Ovary (tissue), 7 donors: ENCODE measurements at regions not wholly inside any gene's neighbourhood (a gene's known extent, or its start where the extent isn't known, plus 50 kb on each side); places are given as distances from the start of the nearest gene placed in this dataset.
A peak's percentile ranks its signal among the peaks of the same experiment; 100 is the strongest.

Experiments
- DNase-seq, 5 donors: peaks; one replicate each; pipeline ENCODE4 v3.0.0-alpha.2; 2019 to 2020
- H3K27ac ChIP-seq, 2 donors: fragments of 200-600 bp; one replicate each; pipeline versions ENCODE4 v1.5.1 to v1.8.0; 2019 to 2022
- H3K27me3 ChIP-seq: fragments of 200-600 bp; one replicate; pipeline ENCODE4 v1.8.0; 2022
- H3K36me3 ChIP-seq: fragments of 200-600 bp; sonication (generic); one replicate; pipeline ENCODE4 v1.5.1; 2019
- H3K4me1 ChIP-seq: one replicate; pipeline ENCODE4 v1.8.1; 2013; ENCODE audit warnings: mild to moderate bottlenecking, moderate library complexity; ENCODE audit not compliant: insufficient read depth
- H3K4me3 ChIP-seq: fragments of 200-600 bp; sonication (generic); one replicate; pipeline ENCODE4 v1.5.1; 2017
- H3K9me3 ChIP-seq, 2 donors: fragments of 200-600 bp in 1 of 2; sonication (generic) in 1 of 2; one replicate each; pipeline versions ENCODE4 v1.5.1 to v1.8.1; 2013 to 2019; ENCODE audit warnings: mild to moderate bottlenecking in 1 of 2, moderate library complexity in 1 of 2
- CTCF ChIP-seq, 3 donors: fragments of 450-650 bp in 2 of 3; fragments of 200-600 bp in 1 of 3; IDR thresholded peaks; one replicate each; pipeline versions ENCODE4 v1.5.1 to v1.8.0; 2016 to 2022; ENCODE audit warnings: antibody characterized with exemption in 3 of 3, mild to moderate bottlenecking in 1 of 3
- EP300 ChIP-seq: sonication (generic); formaldehyde crosslinking; IDR thresholded peaks from one replicate; pipeline ENCODE4 v1.6.1; 2017; ENCODE audit warnings: antibody characterized with exemption
- POLR2A ChIP-seq: fragments of 450-650 bp; IDR thresholded peaks from one replicate; pipeline ENCODE4 v1.6.1; 2017; ENCODE audit warnings: antibody characterized with exemption, mild to moderate bottlenecking, moderate library complexity
- WGBS, 3 donors: extraction: QIAGEN DNeasy Blood & Tissue Kit in 1 of 3; methylation state at CpG; one replicate each; pipeline versions ENCODE4 v1.1.5 to v1.1.7; 2013 to 2017; 5-methylcytosine and 5-hydroxymethylcytosine counted together
- intact Hi-C, 4 donors: fragments of 100-400 bp; cut with DNase I; formaldehyde crosslinking; loops; one replicate each; pipeline versions ENCODE4 v1.11.0 to v1.15.1; 2022 to 2023
- donor health status: DM: no; HTN: no; CAD: no; lungs with moderate emphysema.
- donor health status: DM: no; HTN: no; CAD: no.
- donor health status: Bipolar disorder and iron deficiency.
- donor health status: DM: no; HTN: no; CAD: no.
- donor health status: DM: yes; HTN: yes; CAD: no.

- no peaks in the 10 kb centered on the region for H3K27me3 ChIP-seq
- no peak for TF ChIP-seq EP300
- no peak for TF ChIP-seq POLR2A
- H3K27ac ChIP-seq, result no peak overlapping the region
- intact Hi-C loops, result no loop called here
- 84 to 89% (median 87%) methylated on average over 1 of the region's 1 CpG for WGBS, 3 donors
- no peaks in the 10 kb centered on the region for H3K36me3 ChIP-seq
- no peak for DNase-seq
- H3K4me1 ChIP-seq, result no peaks in the 10 kb centered on the region
- no peak overlapping the region for H3K4me3 ChIP-seq
- no peaks in the 10 kb centered on the region for H3K9me3 ChIP-seq
Observed at GRCh38 chr15:62913246-62913645, 129.3 kb upstream of the TPM1 start.

- no peak for DNase-seq
- Histone ChIP-seq H3K9me3 (no peaks in the 10 kb centered on the region), H3K27ac (no peak overlapping the region), H3K27me3 (no peaks in the 10 kb centered on the region), H3K36me3 (no peaks in the 10 kb centered on the region), H3K4me3 (no peak overlapping the region), H3K4me1 (no peaks in the 10 kb centered on the region)
- TF ChIP-seq POLR2A (no peak), EP300 (no peak), CTCF (IDR thresholded peaks at IDR 0.05) (no peak)
- 89 to 91% (median 91%) methylated on average over 7 of the region's 7 CpGs for WGBS, 3 donors
- intact Hi-C loops, result no loop called here
Observed at GRCh38 chr15:62914461-62915079, 128.0 kb upstream of the TPM1 start.

GRCh38 chr15:62920682-62921502, 121.7 kb upstream of the TPM1 start:
- H3K4me1 ChIP-seq, result no peaks in the 10 kb centered on the region
- intact Hi-C loops, result no loop called here
- 50 to 55% (median 54%) methylated on average over 3 of the region's 3 CpGs for WGBS, 3 donors
- H3K9me3 ChIP-seq, result no peaks in the 10 kb centered on the region
- TF ChIP-seq CTCF (IDR thresholded peaks at IDR 0.05), result no peak
- TF ChIP-seq EP300, result no peak
- no peak for TF ChIP-seq POLR2A
- DNase-seq, result peak in 1 of 5 donors; percentile 36
- H3K4me3 ChIP-seq, result no peak overlapping the region
- no peaks in the 10 kb centered on the region for H3K27me3 ChIP-seq
- H3K36me3 ChIP-seq, result no peaks in the 10 kb centered on the region
- no peak overlapping the region for H3K27ac ChIP-seq

GRCh38 chr15:62922514-62922913, 120.0 kb upstream of the TPM1 start:
- Histone ChIP-seq H3K27me3 (no peaks in the 10 kb centered on the region), H3K27ac (no peak overlapping the region), H3K36me3 (no peaks in the 10 kb centered on the region), H3K4me1 (no peaks in the 10 kb centered on the region), H3K9me3 (no peaks in the 10 kb centered on the region), H3K4me3 (no peak overlapping the region)
- DNase-seq, result no peak
- intact Hi-C loops, result no loop called here
- TF ChIP-seq EP300, result no peak
- WGBS, 3 donors, result 34 to 48% (median 46%) methylated on average over 3 of the region's 3 CpGs

GRCh38 chr15:62925875-62926274, 116.7 kb upstream of the TPM1 start:
- Histone ChIP-seq H3K4me1 (no peaks in the 10 kb centered on the region), H3K9me3 (no peaks in the 10 kb centered on the region), H3K27me3 (no peaks in the 10 kb centered on the region), H3K36me3 (no peaks in the 10 kb centered on the region), H3K4me3 (no peak overlapping the region), H3K27ac (no peak overlapping the region)
- WGBS, 3 donors, result 91 to 95% (median 91%) methylated on average over 8 of the region's 8 CpGs
- DNase-seq, result no peak
- no peak for TF ChIP-seq EP300
- no peak for TF ChIP-seq CTCF (IDR thresholded peaks at IDR 0.05)
- no peak for TF ChIP-seq POLR2A
- intact Hi-C loops, result no loop called here
